H1 (cell line): ENCODE measurements at regions not wholly inside any gene's neighbourhood (a gene's known extent, or its start where the extent isn't known, plus 50 kb on each side); places are given as distances from the start of the nearest gene placed in this dataset.

Experiments
- CTCF ChIA-PET: fragments of 300-600 bp; sonication (Branson Sonifier 250); formaldehyde crosslinking; loops from one replicate; lab custom pipeline; 2021; ENCODE audit not compliant: partially characterized antibody; lab: Charles Lee
- POLR2A ChIA-PET: fragments of 300-600 bp; sonication (Branson Sonifier 250); formaldehyde crosslinking; loops from one replicate; lab custom pipeline; 2021; ENCODE audit warnings: inconsistent platforms; ENCODE audit not compliant: partially characterized antibody; lab: Charles Lee
- DNase-seq, 2 experiments: peaks; one replicate each; pipeline versions ENCODE4 v3.0.0 to v3.0.0-alpha.2; 2010 to 2022; ENCODE audit warnings: low spot score in 2 of 2, low read depth in 1 of 2, mixed read lengths in 1 of 2
- FAIRE-seq: peaks from 2 replicates; lab custom pipeline; 2011; peaks lifted over from hg19 to GRCh38; lab: Jason Lieb, UNC
- H2AFZ ChIP-seq: 2 replicates; pipeline ENCODE4 v1.8.1; 2012; ENCODE audit warnings: low read length, inconsistent platforms
- H2AK5ac ChIP-seq: 2 replicates; pipeline ENCODE4 v1.6.1; 2013; ENCODE audit warnings: low read depth, low read length
- H2BK120ac ChIP-seq: replicated peaks from 2 replicates; pipeline ENCODE3; 2013; ENCODE audit warnings: low read depth, low read length, inconsistent platforms
- H2BK12ac ChIP-seq: 2 replicates; pipeline ENCODE4 v1.6.1; 2013; ENCODE audit warnings: low read depth, low read length
- H2BK15ac ChIP-seq: 2 replicates; pipeline ENCODE4 v1.6.1; 2013; ENCODE audit warnings: low read length
- H2BK20ac ChIP-seq: 2 replicates; pipeline ENCODE4 v1.6.1; 2013; ENCODE audit warnings: low read length
- H2BK5ac ChIP-seq: 2 replicates; pipeline ENCODE4 v1.6.1; 2013; ENCODE audit warnings: low read depth, low read length
- H3K14ac ChIP-seq: 2 replicates; pipeline ENCODE4 v1.6.1; 2013; ENCODE audit warnings: inconsistent platforms; ENCODE audit not compliant: insufficient read length
- H3K18ac ChIP-seq: 2 replicates; pipeline ENCODE4 v1.6.1; 2013; ENCODE audit warnings: low read length; ENCODE audit errors: extremely low read depth
- H3K23ac ChIP-seq: 2 replicates; pipeline ENCODE4 v1.6.1; 2013; ENCODE audit warnings: inconsistent platforms; ENCODE audit not compliant: insufficient read length
- H3K23me2 ChIP-seq: 2 replicates; pipeline ENCODE4 v1.6.1; 2013; ENCODE audit warnings: low read depth, low read length
- H3K27ac ChIP-seq: 2 replicates; pipeline ENCODE4 v1.6.1; 2011; ENCODE audit warnings: low read depth, low read length, inconsistent platforms
- H3K27me3 ChIP-seq, 4 experiments: replicated peaks in 1 of 4; 1 replicate in 1 of 4; 2 replicates in 3 of 4; pipeline versions ENCODE4 v1.6.1 to v1.8.1; 2011 to 2013; ENCODE audit warnings: low read length in 3 of 4, mild to moderate bottlenecking in 3 of 4, inconsistent platforms in 2 of 4, mixed read lengths in 2 of 4, moderate library complexity in 1 of 4; ENCODE audit not compliant: control insufficient read depth in 3 of 4, insufficient read depth in 3 of 4; ENCODE audit errors: extremely low read depth in 1 of 4
- H3K36me3 ChIP-seq, 4 experiments: 2 replicates each; pipeline versions ENCODE4 v1.6.1 to v1.8.1; 2011 to 2013; ENCODE audit warnings: mild to moderate bottlenecking in 4 of 4, low read length in 3 of 4, moderate library complexity in 2 of 4, control low read depth in 1 of 4, inconsistent platforms in 1 of 4; ENCODE audit not compliant: insufficient read depth in 4 of 4, control insufficient read depth in 2 of 4
- H3K4ac ChIP-seq: replicated peaks from 2 replicates; pipeline ENCODE3; 2013; ENCODE audit warnings: low read length, low read depth, mixed read lengths, inconsistent platforms; ENCODE audit not compliant: insufficient read length
- H3K4me1 ChIP-seq, 4 experiments: replicated peaks in 1 of 4; 1 replicate in 1 of 4; 2 replicates in 3 of 4; pipeline versions ENCODE4 v1.6.1 to v1.8.1; 2011 to 2013; ENCODE audit warnings: low read length in 3 of 4, inconsistent platforms in 2 of 4, mixed read lengths in 1 of 4; ENCODE audit not compliant: insufficient read depth in 4 of 4, control insufficient read depth in 3 of 4
- H3K4me2 ChIP-seq, 2 experiments: 2 replicates each; pipeline versions ENCODE4 v1.6.1 to v1.8.1; 2011 to 2013; ENCODE audit warnings: low read depth in 2 of 2, low read length in 2 of 2, control low read depth in 1 of 2, inconsistent platforms in 1 of 2, mild to moderate bottlenecking in 1 of 2; ENCODE audit not compliant: insufficient read depth in 1 of 2
- H3K4me3 ChIP-seq, 4 experiments: fragments of 200-600, 300-600 bp in 1 of 4; sonication (generic), shearing (Covaris generic), sonication (Bioruptor Twin) in 1 of 4; 2 replicates each; pipeline versions ENCODE4 v1.5.1 to v1.8.1; 2011 to 2016; ENCODE audit warnings: low read length in 4 of 4, low read depth in 3 of 4, control low read depth in 2 of 4, inconsistent platforms in 2 of 4, mild to moderate bottlenecking in 2 of 4, mixed read lengths in 1 of 4, moderate library complexity in 1 of 4; ENCODE audit not compliant: insufficient read depth in 2 of 4; ENCODE audit errors: extremely low read depth in 1 of 4
- H3K56ac ChIP-seq: replicated peaks from 2 replicates; pipeline ENCODE3; 2013; ENCODE audit warnings: low read depth, mild to moderate bottlenecking, mixed read lengths, low read length, inconsistent platforms; ENCODE audit not compliant: insufficient read length
- H3K79me1 ChIP-seq: 2 replicates; pipeline ENCODE4 v1.6.1; 2013; ENCODE audit warnings: low read depth, low read length, control low read depth
- H3K79me2 ChIP-seq, 2 experiments: 2 replicates each; pipeline versions ENCODE4 v1.6.1 to v1.8.1; 2012 to 2013; ENCODE audit warnings: low read length in 2 of 2, mild to moderate bottlenecking in 2 of 2, inconsistent platforms in 1 of 2; ENCODE audit not compliant: insufficient read depth in 2 of 2, control insufficient read depth in 1 of 2
- H3K9ac ChIP-seq, 4 experiments: replicated peaks in 1 of 4; 1 replicate in 1 of 4; 2 replicates in 3 of 4; pipeline versions ENCODE4 v1.6.1 to v1.8.1; 2011 to 2013; ENCODE audit warnings: low read depth in 3 of 4, low read length in 3 of 4, control low read depth in 2 of 4, mild to moderate bottlenecking in 2 of 4, moderate library complexity in 2 of 4, inconsistent platforms in 1 of 4; ENCODE audit errors: extremely low read depth in 1 of 4
- H3K9me3 ChIP-seq, 2 experiments: 2 replicates each; pipeline versions ENCODE4 v1.6.1 to v1.8.1; 2012 to 2013; ENCODE audit warnings: mild to moderate bottlenecking in 2 of 2, moderate library complexity in 2 of 2, control low read depth in 1 of 2, inconsistent platforms in 1 of 2, low read depth in 1 of 2, low read length in 1 of 2, mixed read lengths in 1 of 2; ENCODE audit not compliant: insufficient read depth in 2 of 2
- H4K20me1 ChIP-seq, 2 experiments: replicated peaks in 1 of 2; 2 replicates each; pipeline versions ENCODE3 to v1.8.1; 2011 to 2013; ENCODE audit warnings: inconsistent platforms in 2 of 2, low read length in 2 of 2, mild to moderate bottlenecking in 1 of 2; ENCODE audit not compliant: insufficient read depth in 2 of 2, control insufficient read depth in 1 of 2
- H4K5ac ChIP-seq: 2 replicates; pipeline ENCODE4 v1.6.1; 2013; ENCODE audit warnings: low read length, low read depth, mixed read lengths, inconsistent platforms; ENCODE audit not compliant: insufficient read length
- H4K8ac ChIP-seq: 2 replicates; pipeline ENCODE4 v1.8.0; 2013; ENCODE audit warnings: mild to moderate bottlenecking, moderate library complexity, low read length, inconsistent platforms; ENCODE audit not compliant: insufficient read depth; ENCODE audit errors: extremely low read depth
- H4K91ac ChIP-seq: replicated peaks from 2 replicates; pipeline ENCODE3; 2013; ENCODE audit warnings: low read length, mixed read lengths, inconsistent platforms; ENCODE audit not compliant: insufficient read length
- BCL11A ChIP-seq, 2 experiments: IDR thresholded peaks; one replicate each; pipeline ENCODE4 v1.6.1; 2011; ENCODE audit warnings: low read depth in 2 of 2, low read length in 2 of 2, mild to moderate bottlenecking in 2 of 2
- CREB1 ChIP-seq: IDR thresholded peaks from 2 replicates; pipeline ENCODE4 v1.6.1; 2012; ENCODE audit warnings: inconsistent platforms
- GABPA ChIP-seq: IDR thresholded peaks from 2 replicates; pipeline ENCODE4 v1.6.1; 2011; ENCODE audit warnings: mild to moderate bottlenecking, low read length, moderate library complexity, borderline replicate concordance; ENCODE audit not compliant: insufficient read depth
- MAX ChIP-seq: IDR thresholded peaks from 2 replicates; pipeline ENCODE4 v1.6.1; 2012; ENCODE audit warnings: inconsistent platforms
- POU5F1 ChIP-seq: IDR thresholded peaks from 2 replicates; pipeline ENCODE4 v1.6.1; 2011; ENCODE audit warnings: low read depth, mild to moderate bottlenecking, low read length, moderate library complexity
- RFX5 ChIP-seq: IDR thresholded peaks from 2 replicates; pipeline ENCODE4 v1.6.1; 2011; ENCODE audit warnings: low read depth, low read length, improper control_type of control experiment, borderline replicate concordance
- SIN3A ChIP-seq, 2 experiments: IDR thresholded peaks in 1 of 2; conservative IDR thresholded peaks in 1 of 2; 2 replicates each; pipeline ENCODE4 v1.6.1; 2011 to 2012; ENCODE audit warnings: low read length in 2 of 2, improper control_type of control experiment in 1 of 2, low read depth in 1 of 2, mild to moderate bottlenecking in 1 of 2
- SIRT6 ChIP-seq: IDR thresholded peaks from one replicate; pipeline ENCODE4 v1.7.1; 2012; ENCODE audit warnings: low read length, inconsistent platforms
- WGBS, 2 experiments: shearing (Covaris generic) in 1 of 2; methylation state at CpG; one replicate each; pipeline versions ENCODE4 v1.1.6 to v1.1.7; 2013 to 2015; ENCODE audit warnings: low lambda C conversion rate in 2 of 2, mixed read lengths in 2 of 2, inconsistent platforms in 1 of 2, low coverage in 1 of 2, missing lambda C conversion rate in 1 of 2; ENCODE audit not compliant: insufficient replicate concordance in 2 of 2, insufficient coverage in 1 of 2, insufficient read length in 1 of 2; ENCODE audit errors: extremely low coverage in 1 of 2, missing lambda C conversion rate in 1 of 2; 5-methylcytosine and 5-hydroxymethylcytosine counted together

- no peak overlapping the region for H3K9ac ChIP-seq
- H3K14ac ChIP-seq = no peak overlapping the region
- no peak overlapping the region for H4K91ac ChIP-seq
- H3K18ac ChIP-seq = no peak overlapping the region; the same call in 1 of the 2 replicates
- H3K4me2 ChIP-seq = no peak overlapping the region
- no peak overlapping the region for H2AK5ac ChIP-seq
- POLR2A ChIA-PET = no interaction called here
- no peaks in the 10 kb centered on the region for H3K4me1 ChIP-seq
- no peak overlapping the region for H4K5ac ChIP-seq
- H3K23me2 ChIP-seq = no peaks in the 10 kb centered on the region
- H3K23ac ChIP-seq = no peak overlapping the region
- H2BK15ac ChIP-seq = no peak overlapping the region
- 67% methylated on average over 4 of the region's 4 CpGs; no CpG with 5 or more reads in 1 of the 2 experiments for WGBS, 2 experiments
- no peak overlapping the region for H2BK5ac ChIP-seq
- H2BK20ac ChIP-seq = no peak overlapping the region
- H3K79me1 ChIP-seq = no peaks in the 10 kb centered on the region
- H3K4ac ChIP-seq = no peak overlapping the region
- H4K8ac ChIP-seq = no peak overlapping the region
- no peaks in the 10 kb centered on the region for H3K79me2 ChIP-seq
- no peak overlapping the region for H2BK12ac ChIP-seq
- no peaks in the 10 kb centered on the region for H3K27me3 ChIP-seq
- CTCF ChIA-PET = interaction anchor here (0.8 to 1.2 kb wide), 6 partner anchors 10 to 45 kb away, joined by 3 to 6 read pairs (median 3); no protein-coding TSS in a partner anchor
- H3K4me3 ChIP-seq = no peak overlapping the region
- no peak overlapping the region for H3K56ac ChIP-seq
- H3K36me3 ChIP-seq = no peaks in the 10 kb centered on the region
- FAIRE-seq = no peak
- H3K27ac ChIP-seq = no peak overlapping the region
- H2BK120ac ChIP-seq = no peak overlapping the region
- H2AFZ ChIP-seq = no peak overlapping the region
- H3K9me3 ChIP-seq = peaks cover 0 to 8% of the 10 kb centered on the region in 2 experiments; a peak in 1 of 4 replicates
- no peak for DNase-seq
- H4K20me1 ChIP-seq = no peaks in the 10 kb centered on the region
- no peak for TF ChIP-seq SIRT6
- no peak for TF ChIP-seq GABPA
- no peak for TF ChIP-seq CREB1
- TF ChIP-seq POU5F1 = no peak
- no peak for TF ChIP-seq SIN3A (conservative IDR thresholded peaks at IDR 0.05 in 1 of 2, IDR thresholded peaks at IDR 0.05 in 1 of 2; ENCODE audit: low read depth in 1 of 2, low read length in 2 of 2)
- no peak for TF ChIP-seq RFX5
- TF ChIP-seq BCL11A (IDR thresholded peaks at IDR 0.05; ENCODE audit: low read depth in 2 of 2, low read length in 2 of 2) = no peak
- TF ChIP-seq MAX = no peak
Measured at GRCh38 chr4:86542319-86543027, 51.6 kb upstream of the PTPN13 start.
